Kidney (tissue), 13 donors: ENCODE measurements at regions not wholly inside any gene's neighbourhood (a gene's known extent, or its start where the extent isn't known, plus 50 kb on each side); places are given as distances from the start of the nearest gene placed in this dataset.

Experiments
- DNase-seq, 5 donors: peaks; one replicate each; pipeline ENCODE4 v3.0.0-alpha.2; 2013 to 2020
- FAIRE-seq: peaks from 2 replicates; lab custom pipeline; 2012; peaks lifted over from hg19 to GRCh38; lab: Jason Lieb, UNC
- H3K27ac ChIP-seq, 2 donors: one replicate each; pipeline ENCODE4 v1.7.0; 2013; ENCODE audit warnings: low read depth in 2 of 2, low read length in 2 of 2, inconsistent platforms in 1 of 2
- H3K27me3 ChIP-seq: one replicate; pipeline ENCODE4 v1.7.1; 2013; ENCODE audit warnings: low read length, inconsistent platforms; ENCODE audit not compliant: control insufficient read depth, insufficient read depth
- H3K36me3 ChIP-seq, 3 donors: one replicate each; pipeline versions ENCODE4 v1.7.0 to v1.7.1; 2013; ENCODE audit warnings: low read length in 3 of 3, control low read depth in 1 of 3, inconsistent platforms in 1 of 3; ENCODE audit not compliant: insufficient read depth in 3 of 3, control insufficient read depth in 2 of 3
- H3K4me1 ChIP-seq, 3 donors: one replicate each; pipeline versions ENCODE4 v1.7.0 to v1.7.1; 2013; ENCODE audit warnings: low read length in 3 of 3, inconsistent platforms in 1 of 3, low read depth in 1 of 3; ENCODE audit not compliant: control insufficient read depth in 2 of 3, insufficient read depth in 2 of 3
- H3K4me3 ChIP-seq, 3 donors: one replicate each; pipeline versions ENCODE4 v1.7.0 to v1.8.1; 2013; ENCODE audit warnings: low read length in 3 of 3, control low read depth in 1 of 3, inconsistent platforms in 1 of 3
- H3K9ac ChIP-seq, 3 donors: one replicate each; pipeline versions ENCODE4 v1.7.0 to v1.7.1; 2013; ENCODE audit warnings: low read length in 3 of 3, control low read depth in 1 of 3, inconsistent platforms in 1 of 3
- H3K9me3 ChIP-seq, 3 donors: one replicate each; pipeline versions ENCODE4 v1.7.0 to v1.7.1; 2013; ENCODE audit warnings: low read length in 3 of 3, control low read depth in 1 of 3, inconsistent platforms in 1 of 3; ENCODE audit not compliant: control insufficient read depth in 2 of 3, insufficient read depth in 1 of 3
- CTCF ChIP-seq: IDR thresholded peaks from 3 replicates; pipeline ENCODE4 v1.5.1; 2012; ENCODE audit warnings: mild to moderate bottlenecking, moderate library complexity, borderline replicate concordance; ENCODE audit not compliant: insufficient read depth; ENCODE audit errors: extremely low read depth
- intact Hi-C: fragments of 100-400 bp; cut with DNase I; formaldehyde crosslinking; loops from one replicate; pipeline ENCODE4 v1.11.1; 2022
- donor health status: control.
- donor health status: control.
- donor health status: control.
- donor health status: control.
- donor health status: control.
- donor health status: DM: yes; HTN: yes; CAD: no.
- donor health status: Normal renal cell carcinoma (clear cell type).

- TF ChIP-seq CTCF = no peak
- no peak overlapping the region for H3K9ac ChIP-seq
- H3K9me3 ChIP-seq = no peaks in the 10 kb centered on the region
- no peaks in the 10 kb centered on the region for H3K27me3 ChIP-seq
- no peak for FAIRE-seq
- no peak overlapping the region for H3K4me3 ChIP-seq
- no peaks in the 10 kb centered on the region for H3K4me1 ChIP-seq
- H3K27ac ChIP-seq = no peak overlapping the region
- H3K36me3 ChIP-seq = no peaks in the 10 kb centered on the region
- intact Hi-C loops = no loop called here
- DNase-seq = no peak
Measured at GRCh38 chr3:110758208-110758607, 313.4 kb upstream of the NECTIN3 start.

DNA sequence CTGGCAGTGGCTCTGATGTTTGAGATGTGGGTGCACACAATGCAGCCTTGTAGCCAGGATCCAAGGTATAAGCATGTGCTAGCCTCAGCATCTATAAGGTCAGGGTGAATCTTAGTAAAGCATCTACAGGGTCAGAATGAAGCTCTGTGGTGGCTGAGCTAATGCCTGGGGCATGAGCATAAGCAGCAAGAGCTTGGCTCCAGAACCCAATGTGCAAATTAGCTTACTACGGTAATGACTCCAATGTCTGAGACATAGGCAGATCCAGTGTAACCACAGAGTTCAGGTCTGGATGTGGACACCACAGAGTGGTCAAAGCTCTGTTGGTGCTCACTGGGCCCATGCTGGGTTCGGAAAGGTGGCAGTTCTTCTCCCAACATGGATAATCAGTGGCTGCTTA is 304.5 kb upstream of the NECTIN3 start:
- Histone ChIP-seq H3K9ac (no peak overlapping the region), H3K36me3 (no peaks in the 10 kb centered on the region), H3K4me3 (no peak overlapping the region), H3K27ac (no peak overlapping the region), H3K27me3 (no peaks in the 10 kb centered on the region), H3K4me1 (no peaks in the 10 kb centered on the region), H3K9me3 (no peaks in the 10 kb centered on the region)
- intact Hi-C loops = no loop called here
- TF ChIP-seq CTCF = no peak
- no peak for DNase-seq
- FAIRE-seq = no peak

- Histone ChIP-seq H3K4me1 (no peaks in the 10 kb centered on the region), H3K4me3 (no peak overlapping the region), H3K9me3 (no peaks in the 10 kb centered on the region), H3K27me3 (no peaks in the 10 kb centered on the region), H3K27ac (no peak overlapping the region), H3K36me3 (no peaks in the 10 kb centered on the region), H3K9ac (no peak overlapping the region)
- no peak for TF ChIP-seq CTCF
- DNase-seq = no peak
- FAIRE-seq = no peak
- intact Hi-C loops = no loop called here
Measured at GRCh38 chr3:110767838-110768237, 303.8 kb upstream of the NECTIN3 start.

DNA sequence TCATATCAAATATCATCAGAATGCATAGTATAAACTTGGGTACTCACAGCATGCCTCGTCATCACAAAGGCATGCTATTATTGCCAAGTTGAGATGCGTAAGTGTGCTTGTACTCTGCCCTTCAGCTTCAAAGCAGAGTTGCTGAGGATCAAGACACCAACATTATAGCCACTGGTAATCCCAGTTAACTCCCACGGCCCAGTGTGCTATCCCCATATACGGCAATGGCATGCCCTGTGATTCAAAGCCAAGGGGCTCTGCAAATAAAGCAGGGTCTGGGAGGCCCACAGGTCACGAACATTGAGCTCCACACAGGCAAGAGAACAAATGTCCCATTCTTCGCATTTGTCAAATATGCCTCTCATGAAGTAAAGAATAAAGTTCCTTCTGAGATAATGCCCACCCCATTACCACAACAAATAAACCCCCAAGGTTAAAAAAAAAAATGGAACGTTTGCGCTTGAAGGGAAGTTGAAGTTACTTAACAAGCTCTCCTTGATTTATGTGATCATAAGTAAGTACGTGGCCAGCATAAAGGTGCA is 298.1 kb upstream of the NECTIN3 start:
- no peaks in the 10 kb centered on the region for H3K36me3 ChIP-seq
- H3K9ac ChIP-seq = no peak overlapping the region
- FAIRE-seq = no peak

More for the DNA sequence above, 298.1 kb upstream of the NECTIN3 start:
- intact Hi-C loops = no loop called here
- no peaks in the 10 kb centered on the region for H3K27me3 ChIP-seq
- no peak for TF ChIP-seq CTCF
- H3K4me1 ChIP-seq = no peaks in the 10 kb centered on the region
- DNase-seq = no peak
- H3K4me3 ChIP-seq = no peak overlapping the region
- H3K9me3 ChIP-seq = no peaks in the 10 kb centered on the region
- no peak overlapping the region for H3K27ac ChIP-seq
